Omental fat pad (tissue), 3 donors: ENCODE measurements at regions not wholly inside any gene's neighbourhood (a gene's known extent, or its start where the extent isn't known, plus 50 kb on each side); places are given as distances from the start of the nearest gene placed in this dataset.

Experiments
- ATAC-seq: fragments of 150-250 bp; one replicate; pipeline ENCODE4 v1.9.1; 2016; ENCODE audit warnings: mild to moderate bottlenecking, moderate library complexity; ENCODE audit not compliant: low FRiP score
- DNase-seq: peaks from one replicate; pipeline ENCODE4 v3.0.0-alpha.2; 2019; ENCODE audit warnings: low spot score
- TF ChIP-seq, protein P1 (sequence below), 3 donors: fragments of 450-650 bp; IDR thresholded peaks; one replicate each; pipeline ENCODE4 v1.5.1; 2016 to 2017; ENCODE audit warnings: antibody characterized with exemption in 3 of 3, mild to moderate bottlenecking in 3 of 3, moderate library complexity in 2 of 3

GRCh38 chr2:207444756-207445155, 85.0 kb upstream of the CREB1 start:
- no peak for DNase-seq
- no peak for ATAC-seq
- TF ChIP-seq, protein P1, sequence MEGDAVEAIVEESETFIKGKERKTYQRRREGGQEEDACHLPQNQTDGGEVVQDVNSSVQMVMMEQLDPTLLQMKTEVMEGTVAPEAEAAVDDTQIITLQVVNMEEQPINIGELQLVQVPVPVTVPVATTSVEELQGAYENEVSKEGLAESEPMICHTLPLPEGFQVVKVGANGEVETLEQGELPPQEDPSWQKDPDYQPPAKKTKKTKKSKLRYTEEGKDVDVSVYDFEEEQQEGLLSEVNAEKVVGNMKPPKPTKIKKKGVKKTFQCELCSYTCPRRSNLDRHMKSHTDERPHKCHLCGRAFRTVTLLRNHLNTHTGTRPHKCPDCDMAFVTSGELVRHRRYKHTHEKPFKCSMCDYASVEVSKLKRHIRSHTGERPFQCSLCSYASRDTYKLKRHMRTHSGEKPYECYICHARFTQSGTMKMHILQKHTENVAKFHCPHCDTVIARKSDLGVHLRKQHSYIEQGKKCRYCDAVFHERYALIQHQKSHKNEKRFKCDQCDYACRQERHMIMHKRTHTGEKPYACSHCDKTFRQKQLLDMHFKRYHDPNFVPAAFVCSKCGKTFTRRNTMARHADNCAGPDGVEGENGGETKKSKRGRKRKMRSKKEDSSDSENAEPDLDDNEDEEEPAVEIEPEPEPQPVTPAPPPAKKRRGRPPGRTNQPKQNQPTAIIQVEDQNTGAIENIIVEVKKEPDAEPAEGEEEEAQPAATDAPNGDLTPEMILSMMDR (IDR thresholded peaks at IDR 0.05): no peak

- no peak for DNase-seq
- TF ChIP-seq, protein P1 (IDR thresholded peaks at IDR 0.05): no peak
- ATAC-seq: no peak
Observed at GRCh38 chr2:207446653-207447052, 83.1 kb upstream of the CREB1 start.

DNA sequence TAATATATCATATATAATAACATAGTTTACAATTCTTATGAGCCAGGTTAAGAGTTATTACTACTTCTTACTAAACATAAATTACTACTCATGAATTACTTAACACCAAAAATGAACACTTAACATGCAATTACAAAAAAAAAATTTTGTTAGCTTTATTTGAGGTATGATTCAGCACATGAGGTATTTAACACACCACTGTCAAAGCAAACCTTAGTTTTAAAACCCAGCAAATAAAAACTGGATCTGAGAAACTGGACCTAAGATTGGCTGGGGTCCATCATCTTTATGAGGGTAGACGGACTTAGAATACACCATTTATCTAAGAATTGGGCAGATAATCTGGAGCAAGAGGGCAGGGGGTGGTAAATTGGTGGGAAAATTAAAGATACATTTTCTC, 81.8 kb upstream of the CREB1 start:
- ATAC-seq (no peak), DNase-seq (no peak)
- TF ChIP-seq, protein P1 (IDR thresholded peaks at IDR 0.05): no peak

- TF ChIP-seq, protein P1 (IDR thresholded peaks at IDR 0.05): no peak
- ATAC-seq (no peak), DNase-seq (no peak)
Observed at GRCh38 chr2:207449642-207450165, 80.1 kb upstream of the CREB1 start.

DNA sequence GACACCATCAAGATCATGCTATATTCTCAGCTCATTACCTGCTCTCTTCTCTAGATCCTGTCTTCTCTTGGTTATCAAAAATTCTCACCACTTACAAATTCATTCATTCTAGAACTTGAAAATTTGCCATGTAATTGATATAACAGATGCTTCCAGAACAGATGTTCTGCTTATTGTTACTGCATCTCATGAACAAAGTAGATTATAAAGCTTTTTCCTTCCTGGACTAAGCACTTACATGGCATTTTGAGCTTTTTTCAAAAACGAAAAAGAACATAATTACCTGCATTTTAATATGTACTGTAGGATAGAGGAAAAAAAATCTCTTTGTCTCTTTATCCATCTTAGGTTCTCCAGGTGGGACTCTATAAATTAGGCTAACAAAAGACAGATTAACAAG, 79.6 kb upstream of the CREB1 start:
- ATAC-seq: no peak
- TF ChIP-seq, protein P1 (IDR thresholded peaks at IDR 0.05): no peak
- DNase-seq: no peak

- DNase-seq (no peak), ATAC-seq (no peak)
- TF ChIP-seq, protein P1 (IDR thresholded peaks at IDR 0.05): no peak
Observed at GRCh38 chr2:207458582-207458981, 71.2 kb upstream of the CREB1 start.

GRCh38 chr2:207459990-207460757, 69.6 kb upstream of the CREB1 start:
- ATAC-seq: no peak
- TF ChIP-seq, protein P1 (IDR thresholded peaks at IDR 0.05): no peak

More at GRCh38 chr2:207459990-207460757, 69.6 kb upstream of the CREB1 start:
- DNase-seq: no peak
